H1 (cell line): ENCODE measurements at regions not wholly inside any gene's neighbourhood (a gene's known extent, or its start where the extent isn't known, plus 50 kb on each side); places are given as distances from the start of the nearest gene placed in this dataset.

Experiments
- CTCF ChIA-PET: fragments of 300-600 bp; sonication (Branson Sonifier 250); formaldehyde crosslinking; loops from one replicate; lab custom pipeline; 2021; ENCODE audit not compliant: partially characterized antibody; lab: Charles Lee
- POLR2A ChIA-PET: fragments of 300-600 bp; sonication (Branson Sonifier 250); formaldehyde crosslinking; loops from one replicate; lab custom pipeline; 2021; ENCODE audit warnings: inconsistent platforms; ENCODE audit not compliant: partially characterized antibody; lab: Charles Lee
- DNase-seq, 2 experiments: peaks; one replicate each; pipeline versions ENCODE4 v3.0.0 to v3.0.0-alpha.2; 2010 to 2022; ENCODE audit warnings: low spot score in 2 of 2, low read depth in 1 of 2, mixed read lengths in 1 of 2
- FAIRE-seq: peaks from 2 replicates; lab custom pipeline; 2011; peaks lifted over from hg19 to GRCh38; lab: Jason Lieb, UNC
- H2AFZ ChIP-seq: 2 replicates; pipeline ENCODE4 v1.8.1; 2012; ENCODE audit warnings: low read length, inconsistent platforms
- H2AK5ac ChIP-seq: 2 replicates; pipeline ENCODE4 v1.6.1; 2013; ENCODE audit warnings: low read depth, low read length
- H2BK120ac ChIP-seq: replicated peaks from 2 replicates; pipeline ENCODE3; 2013; ENCODE audit warnings: low read depth, low read length, inconsistent platforms
- H2BK12ac ChIP-seq: 2 replicates; pipeline ENCODE4 v1.6.1; 2013; ENCODE audit warnings: low read depth, low read length
- H2BK15ac ChIP-seq: 2 replicates; pipeline ENCODE4 v1.6.1; 2013; ENCODE audit warnings: low read length
- H2BK20ac ChIP-seq: 2 replicates; pipeline ENCODE4 v1.6.1; 2013; ENCODE audit warnings: low read length
- H2BK5ac ChIP-seq: 2 replicates; pipeline ENCODE4 v1.6.1; 2013; ENCODE audit warnings: low read depth, low read length
- H3K14ac ChIP-seq: 2 replicates; pipeline ENCODE4 v1.6.1; 2013; ENCODE audit warnings: inconsistent platforms; ENCODE audit not compliant: insufficient read length
- H3K18ac ChIP-seq: 2 replicates; pipeline ENCODE4 v1.6.1; 2013; ENCODE audit warnings: low read length; ENCODE audit errors: extremely low read depth
- H3K23ac ChIP-seq: 2 replicates; pipeline ENCODE4 v1.6.1; 2013; ENCODE audit warnings: inconsistent platforms; ENCODE audit not compliant: insufficient read length
- H3K23me2 ChIP-seq: 2 replicates; pipeline ENCODE4 v1.6.1; 2013; ENCODE audit warnings: low read depth, low read length
- H3K27ac ChIP-seq: 2 replicates; pipeline ENCODE4 v1.6.1; 2011; ENCODE audit warnings: low read depth, low read length, inconsistent platforms
- H3K27me3 ChIP-seq, 4 experiments: replicated peaks in 1 of 4; 1 replicate in 1 of 4; 2 replicates in 3 of 4; pipeline versions ENCODE4 v1.6.1 to v1.8.1; 2011 to 2013; ENCODE audit warnings: low read length in 3 of 4, mild to moderate bottlenecking in 3 of 4, inconsistent platforms in 2 of 4, mixed read lengths in 2 of 4, moderate library complexity in 1 of 4; ENCODE audit not compliant: control insufficient read depth in 3 of 4, insufficient read depth in 3 of 4; ENCODE audit errors: extremely low read depth in 1 of 4
- H3K36me3 ChIP-seq, 4 experiments: 2 replicates each; pipeline versions ENCODE4 v1.6.1 to v1.8.1; 2011 to 2013; ENCODE audit warnings: mild to moderate bottlenecking in 4 of 4, low read length in 3 of 4, moderate library complexity in 2 of 4, control low read depth in 1 of 4, inconsistent platforms in 1 of 4; ENCODE audit not compliant: insufficient read depth in 4 of 4, control insufficient read depth in 2 of 4
- H3K4ac ChIP-seq: replicated peaks from 2 replicates; pipeline ENCODE3; 2013; ENCODE audit warnings: low read length, low read depth, mixed read lengths, inconsistent platforms; ENCODE audit not compliant: insufficient read length
- H3K4me1 ChIP-seq, 4 experiments: replicated peaks in 1 of 4; 1 replicate in 1 of 4; 2 replicates in 3 of 4; pipeline versions ENCODE4 v1.6.1 to v1.8.1; 2011 to 2013; ENCODE audit warnings: low read length in 3 of 4, inconsistent platforms in 2 of 4, mixed read lengths in 1 of 4; ENCODE audit not compliant: insufficient read depth in 4 of 4, control insufficient read depth in 3 of 4
- H3K4me2 ChIP-seq, 2 experiments: 2 replicates each; pipeline versions ENCODE4 v1.6.1 to v1.8.1; 2011 to 2013; ENCODE audit warnings: low read depth in 2 of 2, low read length in 2 of 2, control low read depth in 1 of 2, inconsistent platforms in 1 of 2, mild to moderate bottlenecking in 1 of 2; ENCODE audit not compliant: insufficient read depth in 1 of 2
- H3K4me3 ChIP-seq, 4 experiments: fragments of 200-600, 300-600 bp in 1 of 4; sonication (generic), shearing (Covaris generic), sonication (Bioruptor Twin) in 1 of 4; 2 replicates each; pipeline versions ENCODE4 v1.5.1 to v1.8.1; 2011 to 2016; ENCODE audit warnings: low read length in 4 of 4, low read depth in 3 of 4, control low read depth in 2 of 4, inconsistent platforms in 2 of 4, mild to moderate bottlenecking in 2 of 4, mixed read lengths in 1 of 4, moderate library complexity in 1 of 4; ENCODE audit not compliant: insufficient read depth in 2 of 4; ENCODE audit errors: extremely low read depth in 1 of 4
- H3K56ac ChIP-seq: replicated peaks from 2 replicates; pipeline ENCODE3; 2013; ENCODE audit warnings: low read depth, mild to moderate bottlenecking, mixed read lengths, low read length, inconsistent platforms; ENCODE audit not compliant: insufficient read length
- H3K79me1 ChIP-seq: 2 replicates; pipeline ENCODE4 v1.6.1; 2013; ENCODE audit warnings: low read depth, low read length, control low read depth
- H3K79me2 ChIP-seq, 2 experiments: 2 replicates each; pipeline versions ENCODE4 v1.6.1 to v1.8.1; 2012 to 2013; ENCODE audit warnings: low read length in 2 of 2, mild to moderate bottlenecking in 2 of 2, inconsistent platforms in 1 of 2; ENCODE audit not compliant: insufficient read depth in 2 of 2, control insufficient read depth in 1 of 2
- H3K9ac ChIP-seq, 4 experiments: replicated peaks in 1 of 4; 1 replicate in 1 of 4; 2 replicates in 3 of 4; pipeline versions ENCODE4 v1.6.1 to v1.8.1; 2011 to 2013; ENCODE audit warnings: low read depth in 3 of 4, low read length in 3 of 4, control low read depth in 2 of 4, mild to moderate bottlenecking in 2 of 4, moderate library complexity in 2 of 4, inconsistent platforms in 1 of 4; ENCODE audit errors: extremely low read depth in 1 of 4
- H3K9me3 ChIP-seq, 2 experiments: 2 replicates each; pipeline versions ENCODE4 v1.6.1 to v1.8.1; 2012 to 2013; ENCODE audit warnings: mild to moderate bottlenecking in 2 of 2, moderate library complexity in 2 of 2, control low read depth in 1 of 2, inconsistent platforms in 1 of 2, low read depth in 1 of 2, low read length in 1 of 2, mixed read lengths in 1 of 2; ENCODE audit not compliant: insufficient read depth in 2 of 2
- H4K20me1 ChIP-seq, 2 experiments: replicated peaks in 1 of 2; 2 replicates each; pipeline versions ENCODE3 to v1.8.1; 2011 to 2013; ENCODE audit warnings: inconsistent platforms in 2 of 2, low read length in 2 of 2, mild to moderate bottlenecking in 1 of 2; ENCODE audit not compliant: insufficient read depth in 2 of 2, control insufficient read depth in 1 of 2
- H4K5ac ChIP-seq: 2 replicates; pipeline ENCODE4 v1.6.1; 2013; ENCODE audit warnings: low read length, low read depth, mixed read lengths, inconsistent platforms; ENCODE audit not compliant: insufficient read length
- H4K8ac ChIP-seq: 2 replicates; pipeline ENCODE4 v1.8.0; 2013; ENCODE audit warnings: mild to moderate bottlenecking, moderate library complexity, low read length, inconsistent platforms; ENCODE audit not compliant: insufficient read depth; ENCODE audit errors: extremely low read depth
- H4K91ac ChIP-seq: replicated peaks from 2 replicates; pipeline ENCODE3; 2013; ENCODE audit warnings: low read length, mixed read lengths, inconsistent platforms; ENCODE audit not compliant: insufficient read length
- ASH2L ChIP-seq: fragments of 200-600, 300-600 bp; sonication (generic); IDR thresholded peaks from one replicate; pipeline ENCODE4 v1.7.1; 2017; ENCODE audit warnings: low read length
- BCL11A ChIP-seq, 2 experiments: IDR thresholded peaks; one replicate each; pipeline ENCODE4 v1.6.1; 2011; ENCODE audit warnings: low read depth in 2 of 2, low read length in 2 of 2, mild to moderate bottlenecking in 2 of 2
- CEBPB ChIP-seq: IDR thresholded peaks from 2 replicates; pipeline ENCODE4 v1.6.1; 2012; ENCODE audit warnings: low read depth, low read length
- CHD1 ChIP-seq: IDR thresholded peaks from 2 replicates; pipeline ENCODE4 v1.6.1; 2012; ENCODE audit warnings: low read depth, low read length, improper control_type of control experiment
- CTBP2 ChIP-seq: IDR thresholded peaks from 2 replicates; pipeline ENCODE4 v1.7.0; 2011; ENCODE audit warnings: borderline replicate concordance, mild to moderate bottlenecking, moderate library complexity, mixed read lengths, low read length; ENCODE audit not compliant: insufficient read depth, insufficient read length
- EGR1 ChIP-seq: IDR thresholded peaks from 2 replicates; pipeline ENCODE4 v1.6.1; 2011; ENCODE audit warnings: low read depth, low read length, borderline replicate concordance
- JUN ChIP-seq: IDR thresholded peaks from 2 replicates; pipeline ENCODE4 v1.6.1; 2011; ENCODE audit warnings: low read depth, mild to moderate bottlenecking, improper control_type of control experiment, low read length
- JUND ChIP-seq: IDR thresholded peaks from 2 replicates; pipeline ENCODE4 v1.6.1; 2011; ENCODE audit warnings: mild to moderate bottlenecking, improper control_type of control experiment, low read length
- NANOG ChIP-seq: IDR thresholded peaks from 2 replicates; pipeline ENCODE4 v1.6.1; 2011; ENCODE audit warnings: low read length, low read depth, mild to moderate bottlenecking, inconsistent platforms; ENCODE audit not compliant: insufficient read depth, poor library complexity, severe bottlenecking
- NRF1 ChIP-seq: IDR thresholded peaks from 2 replicates; pipeline ENCODE4 v1.6.1; 2011; ENCODE audit warnings: mild to moderate bottlenecking, low read depth, low read length, improper control_type of control experiment
- POLR2AphosphoS5 ChIP-seq: IDR thresholded peaks from 2 replicates; pipeline ENCODE4 v1.6.1; 2011; ENCODE audit warnings: low read depth, low read length
- POU5F1 ChIP-seq: IDR thresholded peaks from 2 replicates; pipeline ENCODE4 v1.6.1; 2011; ENCODE audit warnings: low read depth, mild to moderate bottlenecking, low read length, moderate library complexity
- SAP30 ChIP-seq: fragments of 300-600 bp; sonication (generic); IDR thresholded peaks from 2 replicates; pipeline ENCODE4 v1.7.1; 2012; ENCODE audit warnings: low read length, moderate library complexity, mild to moderate bottlenecking, inconsistent platforms; ENCODE audit not compliant: insufficient read depth, insufficient replicate concordance
- TBP ChIP-seq: IDR thresholded peaks from 2 replicates; pipeline ENCODE4 v1.6.1; 2011; ENCODE audit warnings: low read depth, low read length, improper control_type of control experiment
- WGBS, 2 experiments: shearing (Covaris generic) in 1 of 2; methylation state at CpG; one replicate each; pipeline versions ENCODE4 v1.1.6 to v1.1.7; 2013 to 2015; ENCODE audit warnings: low lambda C conversion rate in 2 of 2, mixed read lengths in 2 of 2, inconsistent platforms in 1 of 2, low coverage in 1 of 2, missing lambda C conversion rate in 1 of 2; ENCODE audit not compliant: insufficient replicate concordance in 2 of 2, insufficient coverage in 1 of 2, insufficient read length in 1 of 2; ENCODE audit errors: extremely low coverage in 1 of 2, missing lambda C conversion rate in 1 of 2; 5-methylcytosine and 5-hydroxymethylcytosine counted together
- TF ChIP-seq, protein P1 (sequence below): IDR thresholded peaks from 2 replicates; pipeline ENCODE4 v1.6.1; 2011; ENCODE audit warnings: low read depth, mild to moderate bottlenecking, low read length; ENCODE audit not compliant: insufficient read depth

DNA sequence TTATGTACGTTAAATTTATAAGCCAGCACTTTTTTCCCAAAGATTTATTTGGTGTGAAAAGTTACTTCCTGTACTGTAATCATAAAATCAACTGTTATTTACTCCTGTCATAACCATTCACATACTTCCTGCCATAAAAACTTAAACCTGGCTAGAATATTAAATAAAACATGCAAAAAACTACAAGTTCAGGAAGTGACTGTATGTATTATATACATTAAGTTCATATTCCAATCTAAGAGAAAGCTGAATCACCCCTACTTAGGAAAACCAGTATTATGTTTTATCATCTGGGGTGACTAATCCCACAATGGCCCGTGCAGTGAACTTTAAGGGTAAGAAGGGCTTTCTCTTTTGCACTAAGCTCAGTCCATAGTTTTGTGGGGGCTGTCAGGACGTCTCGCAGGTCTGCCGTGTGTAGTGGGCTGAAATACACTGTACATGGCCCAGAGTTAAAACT, 183.7 kb upstream of the KLF14 start:
- no peak overlapping the region for H3K56ac ChIP-seq
- H3K36me3 ChIP-seq: no peaks in the 10 kb centered on the region
- no peak overlapping the region for H4K5ac ChIP-seq
- H3K9me3 ChIP-seq: no peaks in the 10 kb centered on the region
- no peaks in the 10 kb centered on the region for H3K27me3 ChIP-seq
- no peak overlapping the region for H4K91ac ChIP-seq
- FAIRE-seq (no peak), DNase-seq (no peak)
- H2AK5ac ChIP-seq: no peak overlapping the region
- H3K4me1 ChIP-seq: peaks cover 3 to 20% (median 15%) of the 10 kb centered on the region in 4 experiments
- no peak overlapping the region for H3K18ac ChIP-seq
- no peak overlapping the region for H3K4ac ChIP-seq
- no peaks in the 10 kb centered on the region for H3K23me2 ChIP-seq
- TF ChIP-seq POU5F1: no peak
- no peak for TF ChIP-seq SAP30
- no peak for TF ChIP-seq POLR2AphosphoS5
- TF ChIP-seq ASH2L: no peak
- TF ChIP-seq NRF1: no peak
- no peak for TF ChIP-seq EGR1
- TF ChIP-seq CHD1: no peak
- no peak for TF ChIP-seq CEBPB
- TF ChIP-seq JUND: no peak
- TF ChIP-seq BCL11A (IDR thresholded peaks at IDR 0.05; ENCODE audit: low read depth in 2 of 2, low read length in 2 of 2): no peak
- TF ChIP-seq, protein P1, sequence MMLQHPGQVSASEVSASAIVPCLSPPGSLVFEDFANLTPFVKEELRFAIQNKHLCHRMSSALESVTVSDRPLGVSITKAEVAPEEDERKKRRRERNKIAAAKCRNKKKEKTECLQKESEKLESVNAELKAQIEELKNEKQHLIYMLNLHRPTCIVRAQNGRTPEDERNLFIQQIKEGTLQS: no peak
- no peak for TF ChIP-seq TBP
- no peak for TF ChIP-seq JUN
- no peak for TF ChIP-seq NANOG
- no peak for TF ChIP-seq CTBP2
- H3K9ac ChIP-seq: no peak overlapping the region
- WGBS, 2 experiments: 90% methylated on average over 5 of the region's 5 CpGs; no CpG with 5 or more reads in 1 of the 2 experiments
- H2AFZ ChIP-seq: no peak overlapping the region
- H4K8ac ChIP-seq: no peak overlapping the region
- H3K79me1 ChIP-seq: no peaks in the 10 kb centered on the region
- no peaks in the 10 kb centered on the region for H3K79me2 ChIP-seq
- H3K14ac ChIP-seq: no peak overlapping the region
- H2BK5ac ChIP-seq: no peak overlapping the region
- H3K27ac ChIP-seq: no peak overlapping the region
- H3K4me2 ChIP-seq: no peak overlapping the region
- H2BK120ac ChIP-seq: no peak overlapping the region
- H2BK20ac ChIP-seq: no peak overlapping the region
- no peak overlapping the region for H2BK12ac ChIP-seq
- ChIA-PET CTCF (no interaction called here), POLR2A (interaction anchor here (1.0 kb wide), 1 partner anchor 53 kb away, joined by 3 read pairs; no protein-coding TSS in a partner anchor)
- no peaks in the 10 kb centered on the region for H4K20me1 ChIP-seq
- no peak overlapping the region for H3K4me3 ChIP-seq
- no peak overlapping the region for H3K23ac ChIP-seq
- no peak overlapping the region for H2BK15ac ChIP-seq
